Hepatocyte (in vitro differentiated cells): ENCODE measurements at regions not wholly inside any gene's neighbourhood (a gene's known extent, or its start where the extent isn't known, plus 50 kb on each side); places are given as distances from the start of the nearest gene placed in this dataset.

ENCODE experiments used
- EZH2phosphoT487 ChIP-seq: fragments of 200-600 bp; sonication (generic); IDR thresholded peaks from one replicate; pipeline ENCODE4 v1.6.1; 2018; ENCODE audit warnings: antibody characterized with exemption, mild to moderate bottlenecking, low read depth, moderate library complexity; ENCODE audit not compliant: unreplicated experiment, severe bottlenecking
- TF ChIP-seq, protein P1 (sequence below): fragments of 200-600 bp; sonication (generic); IDR thresholded peaks from 2 replicates; pipeline ENCODE4 v1.5.1; 2016; ENCODE audit warnings: antibody characterized with exemption, mild to moderate bottlenecking; ENCODE audit not compliant: poor library complexity

GRCh38 chr2:21710496-21710895 is 586.7 kb downstream of the TDRD15 start:
- TF ChIP-seq, protein P1, sequence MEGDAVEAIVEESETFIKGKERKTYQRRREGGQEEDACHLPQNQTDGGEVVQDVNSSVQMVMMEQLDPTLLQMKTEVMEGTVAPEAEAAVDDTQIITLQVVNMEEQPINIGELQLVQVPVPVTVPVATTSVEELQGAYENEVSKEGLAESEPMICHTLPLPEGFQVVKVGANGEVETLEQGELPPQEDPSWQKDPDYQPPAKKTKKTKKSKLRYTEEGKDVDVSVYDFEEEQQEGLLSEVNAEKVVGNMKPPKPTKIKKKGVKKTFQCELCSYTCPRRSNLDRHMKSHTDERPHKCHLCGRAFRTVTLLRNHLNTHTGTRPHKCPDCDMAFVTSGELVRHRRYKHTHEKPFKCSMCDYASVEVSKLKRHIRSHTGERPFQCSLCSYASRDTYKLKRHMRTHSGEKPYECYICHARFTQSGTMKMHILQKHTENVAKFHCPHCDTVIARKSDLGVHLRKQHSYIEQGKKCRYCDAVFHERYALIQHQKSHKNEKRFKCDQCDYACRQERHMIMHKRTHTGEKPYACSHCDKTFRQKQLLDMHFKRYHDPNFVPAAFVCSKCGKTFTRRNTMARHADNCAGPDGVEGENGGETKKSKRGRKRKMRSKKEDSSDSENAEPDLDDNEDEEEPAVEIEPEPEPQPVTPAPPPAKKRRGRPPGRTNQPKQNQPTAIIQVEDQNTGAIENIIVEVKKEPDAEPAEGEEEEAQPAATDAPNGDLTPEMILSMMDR: no peak
- TF ChIP-seq EZH2phosphoT487: no peak
